ENCODE measurements at regions not wholly inside any gene's neighbourhood (a gene's known extent, or its start where the extent isn't known, plus 50 kb on each side); places are given as distances from the start of the nearest gene placed in this dataset.

DNA sequence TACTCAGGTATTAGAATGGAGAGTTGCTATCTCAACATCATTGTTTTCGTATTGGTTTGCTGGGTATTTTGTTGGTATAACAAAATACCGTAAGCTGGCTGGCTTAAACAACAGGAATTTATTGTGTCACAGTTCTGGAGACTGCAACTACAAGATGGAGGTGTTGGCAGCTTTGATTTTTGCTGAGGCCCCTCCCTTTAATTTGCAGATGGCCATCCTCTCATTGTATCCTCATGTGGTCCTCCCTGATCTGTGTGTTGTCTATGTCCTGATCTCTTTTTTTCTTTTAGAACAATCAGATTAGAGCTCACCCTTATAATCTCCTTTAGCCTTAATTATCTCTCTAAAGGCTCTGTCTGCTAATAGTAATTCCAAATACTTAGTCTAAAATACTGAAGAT, 299.8 kb upstream of the GOLIM4 start:
- H3K36me3 ChIP-seq (ENCODE audit: control insufficient read depth in 3 of 3, insufficient read depth in 3 of 3, low read length in 3 of 3), result no peaks in the 10 kb centered on the region
- no peak overlapping the region for H3K4me3 ChIP-seq (ENCODE audit: low read length in 3 of 3)
- no peaks in the 10 kb centered on the region for H3K9me3 ChIP-seq (ENCODE audit: control insufficient read depth in 3 of 3, low read length in 3 of 3)
- no peak overlapping the region for H3K27ac ChIP-seq (ENCODE audit: low read depth, low read length)
- H3K4me1 ChIP-seq (ENCODE audit: control insufficient read depth in 3 of 3, insufficient read depth in 3 of 3, low read length in 3 of 3), result peaks cover 0 to 3% (median 0%) of the 10 kb centered on the region in 3 donors
- no peak overlapping the region for H3K9ac ChIP-seq (ENCODE audit: low read depth in 1 of 3, low read length in 3 of 3)
- H3K27me3 ChIP-seq (ENCODE audit: control insufficient read depth in 3 of 3, insufficient read depth in 3 of 3, low read length in 3 of 3), result no peaks in the 10 kb centered on the region

DNA sequence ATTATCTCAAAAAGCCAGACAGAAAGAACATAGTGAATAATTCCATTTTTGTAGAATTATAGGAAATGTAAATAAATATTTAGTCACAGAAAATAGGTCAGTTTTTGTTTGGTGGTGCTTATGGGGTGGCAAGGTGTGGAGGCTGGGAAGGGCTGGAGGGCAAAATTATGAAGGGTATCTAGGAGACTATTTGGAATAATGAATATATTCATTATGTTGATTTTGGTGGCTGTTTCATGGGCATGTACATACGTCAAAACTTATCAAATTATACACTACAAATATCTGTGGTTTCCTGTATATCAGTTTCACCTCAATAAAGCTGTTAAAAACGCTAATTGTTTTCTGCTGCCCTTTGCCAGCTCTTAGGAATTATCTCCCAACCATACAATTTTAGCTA, 298.7 kb upstream of the GOLIM4 start:
- H3K27ac ChIP-seq (ENCODE audit: low read depth, low read length), result no peak overlapping the region
- H3K36me3 ChIP-seq (ENCODE audit: control insufficient read depth in 3 of 3, insufficient read depth in 3 of 3, low read length in 3 of 3), result no peaks in the 10 kb centered on the region
- no peak overlapping the region for H3K9ac ChIP-seq (ENCODE audit: low read depth in 1 of 3, low read length in 3 of 3)
- H3K4me3 ChIP-seq (ENCODE audit: low read length in 3 of 3), result no peak overlapping the region
- no peaks in the 10 kb centered on the region for H3K9me3 ChIP-seq (ENCODE audit: control insufficient read depth in 3 of 3, low read length in 3 of 3)
- H3K27me3 ChIP-seq (ENCODE audit: control insufficient read depth in 3 of 3, insufficient read depth in 3 of 3, low read length in 3 of 3), result no peaks in the 10 kb centered on the region
- H3K4me1 ChIP-seq (ENCODE audit: control insufficient read depth in 3 of 3, insufficient read depth in 3 of 3, low read length in 3 of 3), result peaks cover 0 to 3% (median 0%) of the 10 kb centered on the region in 3 donors

DNA sequence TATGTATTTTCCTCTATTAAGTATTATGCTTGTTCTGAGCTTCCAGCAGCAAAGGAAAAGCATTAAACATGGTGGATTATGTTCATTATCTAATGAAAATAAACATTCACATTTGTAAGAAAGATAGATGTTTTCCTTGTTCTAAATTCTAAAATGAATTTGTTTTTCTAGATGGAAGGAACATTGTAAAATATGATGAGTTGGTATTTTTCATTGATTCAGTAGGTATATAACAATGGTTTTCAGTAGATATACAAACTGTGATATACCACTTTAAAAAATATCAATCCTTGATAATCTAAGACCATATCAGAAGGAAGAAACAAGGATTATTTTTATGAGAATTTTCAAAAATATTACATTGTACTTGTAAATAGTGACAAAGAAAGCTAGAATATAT, 290.6 kb upstream of the GOLIM4 start:
- Histone ChIP-seq H3K9me3 (ENCODE audit: control insufficient read depth in 3 of 3, low read length in 3 of 3) (peaks cover 0 to 4% (median 0%) of the 10 kb centered on the region in 3 donors), H3K4me3 (ENCODE audit: low read length in 3 of 3) (no peak overlapping the region), H3K4me1 (ENCODE audit: control insufficient read depth in 3 of 3, insufficient read depth in 3 of 3, low read length in 3 of 3) (no peaks in the 10 kb centered on the region), H3K9ac (ENCODE audit: low read depth in 1 of 3, low read length in 3 of 3) (no peak overlapping the region), H3K27ac (ENCODE audit: low read depth, low read length) (no peak overlapping the region), H3K27me3 (ENCODE audit: control insufficient read depth in 3 of 3, insufficient read depth in 3 of 3, low read length in 3 of 3) (peaks cover 0 to 2% (median 0%) of the 10 kb centered on the region in 3 donors), H3K36me3 (ENCODE audit: control insufficient read depth in 3 of 3, insufficient read depth in 3 of 3, low read length in 3 of 3) (no peaks in the 10 kb centered on the region)

DNA sequence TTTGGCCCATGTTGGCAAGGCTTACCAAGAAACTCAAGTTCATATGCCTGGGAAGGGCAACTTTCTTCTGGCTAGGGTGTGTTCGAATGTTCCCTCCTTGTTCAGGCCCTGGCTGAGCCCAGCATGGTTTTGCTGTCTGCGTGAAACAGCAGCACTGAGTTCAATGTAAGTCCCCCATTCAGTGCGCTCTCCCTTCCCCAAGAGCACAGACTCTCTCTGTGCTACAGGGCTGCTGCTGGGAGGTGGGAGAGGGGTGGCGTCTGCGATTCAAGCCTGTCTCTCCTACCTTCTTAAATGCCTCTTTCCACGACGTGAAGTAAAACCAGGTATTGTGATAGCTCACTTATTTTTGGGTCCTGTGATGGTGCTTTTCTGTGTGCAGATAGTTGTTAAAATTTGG, 289.3 kb upstream of the GOLIM4 start:
- no peaks in the 10 kb centered on the region for H3K4me1 ChIP-seq (ENCODE audit: control insufficient read depth in 3 of 3, insufficient read depth in 3 of 3, low read length in 3 of 3)
- H3K4me3 ChIP-seq (ENCODE audit: low read length in 3 of 3), result no peak overlapping the region
- H3K27me3 ChIP-seq (ENCODE audit: control insufficient read depth in 3 of 3, insufficient read depth in 3 of 3, low read length in 3 of 3), result peaks cover 0 to 2% (median 0%) of the 10 kb centered on the region in 3 donors
- no peak overlapping the region for H3K27ac ChIP-seq (ENCODE audit: low read depth, low read length)
- no peak overlapping the region for H3K9ac ChIP-seq (ENCODE audit: low read depth in 1 of 3, low read length in 3 of 3)
- H3K36me3 ChIP-seq (ENCODE audit: control insufficient read depth in 3 of 3, insufficient read depth in 3 of 3, low read length in 3 of 3), result no peaks in the 10 kb centered on the region
- H3K9me3 ChIP-seq (ENCODE audit: control insufficient read depth in 3 of 3, low read length in 3 of 3), result peaks cover 0 to 4% (median 0%) of the 10 kb centered on the region in 3 donors

DNA sequence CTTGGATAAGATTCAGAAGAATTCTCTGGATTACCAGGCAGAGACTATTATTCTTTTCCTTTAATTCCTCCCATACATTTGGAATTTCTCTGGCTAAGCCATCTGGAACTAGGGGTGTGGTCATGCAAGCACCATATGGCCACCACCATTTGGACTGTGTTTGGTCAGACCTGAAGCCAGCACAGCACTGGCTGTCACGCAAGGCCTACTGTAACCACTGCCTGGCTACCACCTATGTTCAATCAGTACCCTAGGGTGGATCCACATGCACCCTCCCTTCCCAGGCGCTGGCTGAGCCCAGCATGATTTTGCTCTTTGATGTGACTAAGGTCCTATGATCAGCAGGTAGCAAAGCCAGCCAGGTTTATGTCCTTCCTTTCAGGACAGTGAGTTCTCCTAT, 287.8 kb upstream of the GOLIM4 start:
- Histone ChIP-seq H3K9me3 (ENCODE audit: control insufficient read depth in 3 of 3, low read length in 3 of 3) (peaks cover 0 to 4% (median 0%) of the 10 kb centered on the region in 3 donors), H3K27me3 (ENCODE audit: control insufficient read depth in 3 of 3, insufficient read depth in 3 of 3, low read length in 3 of 3) (peaks cover 0 to 2% (median 0%) of the 10 kb centered on the region in 3 donors), H3K4me3 (ENCODE audit: low read length in 3 of 3) (no peak overlapping the region), H3K36me3 (ENCODE audit: control insufficient read depth in 3 of 3, insufficient read depth in 3 of 3, low read length in 3 of 3) (no peaks in the 10 kb centered on the region), H3K4me1 (ENCODE audit: control insufficient read depth in 3 of 3, insufficient read depth in 3 of 3, low read length in 3 of 3) (no peaks in the 10 kb centered on the region), H3K9ac (ENCODE audit: low read depth in 1 of 3, low read length in 3 of 3) (no peak overlapping the region), H3K27ac (ENCODE audit: low read depth, low read length) (no peak overlapping the region)

DNA sequence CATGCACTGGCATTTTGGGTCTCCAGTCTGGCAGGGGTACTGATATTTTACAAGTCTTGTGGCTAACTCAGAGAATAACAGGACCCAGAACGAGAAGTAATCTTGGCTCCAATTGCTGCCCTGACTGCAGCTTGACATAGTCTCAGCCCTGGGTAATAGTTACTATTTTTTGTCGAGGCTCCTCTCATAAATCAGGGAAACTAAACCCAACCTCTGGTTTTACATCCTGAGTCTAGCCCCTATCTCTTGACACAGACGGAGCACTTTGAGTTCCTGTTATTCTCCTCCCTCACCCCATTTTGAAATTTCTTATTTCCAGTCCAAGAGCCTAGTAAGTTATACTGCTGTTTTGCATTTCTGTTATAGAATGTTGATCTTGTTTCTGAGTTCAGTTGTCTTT, 276.1 kb upstream of the GOLIM4 start:
- H3K9ac ChIP-seq (ENCODE audit: low read depth in 1 of 3, low read length in 3 of 3), result no peak overlapping the region
- no peaks in the 10 kb centered on the region for H3K27me3 ChIP-seq (ENCODE audit: control insufficient read depth in 3 of 3, insufficient read depth in 3 of 3, low read length in 3 of 3)
- H3K9me3 ChIP-seq (ENCODE audit: control insufficient read depth in 3 of 3, low read length in 3 of 3), result no peaks in the 10 kb centered on the region
- H3K36me3 ChIP-seq (ENCODE audit: control insufficient read depth in 3 of 3, insufficient read depth in 3 of 3, low read length in 3 of 3), result no peaks in the 10 kb centered on the region
- no peaks in the 10 kb centered on the region for H3K4me1 ChIP-seq (ENCODE audit: control insufficient read depth in 3 of 3, insufficient read depth in 3 of 3, low read length in 3 of 3)
- H3K4me3 ChIP-seq (ENCODE audit: low read length in 3 of 3), result no peak overlapping the region
- H3K27ac ChIP-seq (ENCODE audit: low read depth, low read length), result no peak overlapping the region

DNA sequence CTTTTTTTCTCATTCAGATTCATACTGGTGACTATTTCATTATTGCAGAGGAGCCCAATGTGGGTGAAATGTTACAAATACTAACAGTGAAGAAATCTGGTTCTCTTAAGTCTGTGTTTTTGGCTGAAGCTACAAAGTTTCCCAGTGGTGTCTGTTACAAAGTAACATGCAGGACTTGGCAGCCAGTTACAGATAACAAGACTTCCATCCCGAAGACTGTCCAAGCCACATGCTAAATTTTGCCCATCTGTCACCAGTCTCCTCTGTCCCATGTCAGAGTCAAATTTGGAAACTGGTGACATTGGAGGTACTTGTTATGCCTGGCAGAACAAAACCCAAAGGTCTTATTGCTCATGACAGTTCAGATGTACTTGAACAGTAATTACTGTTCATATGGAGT, 269.2 kb upstream of the GOLIM4 start:
- H3K27ac ChIP-seq (ENCODE audit: low read depth, low read length), result no peak overlapping the region
- no peak overlapping the region for H3K9ac ChIP-seq (ENCODE audit: low read depth in 1 of 3, low read length in 3 of 3)
- H3K4me3 ChIP-seq (ENCODE audit: low read length in 3 of 3), result no peak overlapping the region

DNA sequence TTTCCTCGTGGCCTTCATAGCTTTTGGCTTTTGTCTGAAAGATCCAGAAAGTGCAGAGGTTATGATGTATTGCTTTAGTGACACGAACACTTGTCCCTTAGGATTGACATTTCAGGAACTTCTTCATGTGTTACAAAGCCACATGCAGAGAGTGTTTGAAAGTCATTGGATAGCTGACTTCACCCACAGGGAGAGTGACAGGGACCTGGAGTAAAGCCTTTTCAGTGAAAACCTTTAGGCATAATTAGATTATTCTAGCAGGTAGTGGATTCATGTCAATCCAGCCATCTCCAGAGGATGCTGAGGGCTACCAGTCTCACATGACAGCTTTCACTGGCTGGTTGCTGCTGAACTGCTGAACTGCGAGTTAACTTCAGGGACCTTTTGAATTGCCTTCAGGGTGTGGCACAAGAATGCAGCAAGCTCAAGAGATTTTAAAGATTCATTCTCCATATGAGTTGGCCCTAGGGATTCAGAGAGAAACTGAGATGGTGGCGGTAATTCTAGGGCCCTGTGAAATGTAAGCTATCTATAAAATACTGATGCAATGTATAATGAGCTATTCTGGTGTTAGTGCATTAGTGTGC, 267.0 kb upstream of the GOLIM4 start:
- H3K9me3 ChIP-seq (ENCODE audit: control insufficient read depth in 3 of 3, low read length in 3 of 3), result no peaks in the 10 kb centered on the region
- no peak overlapping the region for H3K27ac ChIP-seq (ENCODE audit: low read depth, low read length)
- H3K27me3 ChIP-seq (ENCODE audit: control insufficient read depth in 3 of 3, insufficient read depth in 3 of 3, low read length in 3 of 3), result no peaks in the 10 kb centered on the region
- no peak overlapping the region for H3K4me3 ChIP-seq (ENCODE audit: low read length in 3 of 3)
- no peaks in the 10 kb centered on the region for H3K36me3 ChIP-seq (ENCODE audit: control insufficient read depth in 3 of 3, insufficient read depth in 3 of 3, low read length in 3 of 3)
- H3K4me1 ChIP-seq (ENCODE audit: control insufficient read depth in 3 of 3, insufficient read depth in 3 of 3, low read length in 3 of 3), result no peaks in the 10 kb centered on the region
- no peak overlapping the region for H3K9ac ChIP-seq (ENCODE audit: low read depth in 1 of 3, low read length in 3 of 3)

More for the DNA sequence above, 269.2 kb upstream of the GOLIM4 start:
- H3K27me3 ChIP-seq (ENCODE audit: control insufficient read depth in 3 of 3, insufficient read depth in 3 of 3, low read length in 3 of 3), result no peaks in the 10 kb centered on the region
- H3K9me3 ChIP-seq (ENCODE audit: control insufficient read depth in 3 of 3, low read length in 3 of 3), result no peaks in the 10 kb centered on the region
- no peaks in the 10 kb centered on the region for H3K4me1 ChIP-seq (ENCODE audit: control insufficient read depth in 3 of 3, insufficient read depth in 3 of 3, low read length in 3 of 3)
- H3K36me3 ChIP-seq (ENCODE audit: control insufficient read depth in 3 of 3, insufficient read depth in 3 of 3, low read length in 3 of 3), result no peaks in the 10 kb centered on the region

DNA sequence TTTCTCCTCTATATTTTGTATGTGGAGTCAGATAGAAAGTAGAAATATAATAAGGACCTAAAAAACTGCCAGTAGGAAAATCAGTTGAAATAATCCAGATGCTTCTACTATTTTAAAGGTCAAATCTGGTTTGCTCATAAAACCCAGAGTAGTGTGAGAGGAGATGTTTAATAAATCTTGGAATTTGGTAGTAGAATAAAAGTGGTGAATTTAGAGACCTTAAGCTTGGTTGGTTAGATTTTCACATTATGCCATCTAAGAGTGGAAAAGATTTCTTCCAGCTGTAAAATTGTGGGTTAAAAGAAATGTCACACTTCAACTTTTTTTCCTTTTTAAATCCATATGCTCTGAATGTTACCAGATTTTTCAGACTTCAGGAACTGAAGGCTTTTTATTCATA, 266.4 kb upstream of the GOLIM4 start:
- Histone ChIP-seq H3K36me3 (ENCODE audit: control insufficient read depth in 3 of 3, insufficient read depth in 3 of 3, low read length in 3 of 3) (no peaks in the 10 kb centered on the region), H3K9ac (ENCODE audit: low read depth in 1 of 3, low read length in 3 of 3) (no peak overlapping the region), H3K4me3 (ENCODE audit: low read length in 3 of 3) (no peak overlapping the region), H3K27ac (ENCODE audit: low read depth, low read length) (no peak overlapping the region), H3K9me3 (ENCODE audit: control insufficient read depth in 3 of 3, low read length in 3 of 3) (no peaks in the 10 kb centered on the region), H3K4me1 (ENCODE audit: control insufficient read depth in 3 of 3, insufficient read depth in 3 of 3, low read length in 3 of 3) (no peaks in the 10 kb centered on the region), H3K27me3 (ENCODE audit: control insufficient read depth in 3 of 3, insufficient read depth in 3 of 3, low read length in 3 of 3) (no peaks in the 10 kb centered on the region)

DNA sequence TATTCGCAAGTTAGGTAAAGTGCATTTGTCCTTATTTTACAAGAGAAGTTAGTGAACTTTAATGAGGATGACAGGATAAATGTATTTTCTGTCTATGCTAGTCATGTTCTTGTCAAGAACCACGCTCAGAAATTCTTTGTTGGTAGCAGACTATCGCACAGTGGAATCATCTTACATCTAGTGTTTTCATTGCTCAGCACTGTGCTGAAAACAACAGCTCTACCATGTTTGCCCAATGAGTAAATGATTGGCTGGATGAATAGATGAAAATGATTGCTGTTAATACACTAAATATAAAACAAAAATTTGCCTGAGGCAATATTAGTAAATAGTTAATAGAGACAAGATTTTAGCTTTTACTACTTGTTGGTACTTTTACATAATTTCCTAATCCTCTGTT, 265.3 kb upstream of the GOLIM4 start:
- Histone ChIP-seq H3K27ac (ENCODE audit: low read depth, low read length) (no peak overlapping the region), H3K9me3 (ENCODE audit: control insufficient read depth in 3 of 3, low read length in 3 of 3) (no peaks in the 10 kb centered on the region), H3K4me3 (ENCODE audit: low read length in 3 of 3) (no peak overlapping the region), H3K9ac (ENCODE audit: low read depth in 1 of 3, low read length in 3 of 3) (no peak overlapping the region), H3K36me3 (ENCODE audit: control insufficient read depth in 3 of 3, insufficient read depth in 3 of 3, low read length in 3 of 3) (no peaks in the 10 kb centered on the region), H3K27me3 (ENCODE audit: control insufficient read depth in 3 of 3, insufficient read depth in 3 of 3, low read length in 3 of 3) (no peaks in the 10 kb centered on the region), H3K4me1 (ENCODE audit: control insufficient read depth in 3 of 3, insufficient read depth in 3 of 3, low read length in 3 of 3) (no peaks in the 10 kb centered on the region)
